HG03521 (cell line): ENCODE measurements at regions not wholly inside any gene's neighbourhood (a gene's known extent, or its start where the extent isn't known, plus 50 kb on each side); places are given as distances from the start of the nearest gene placed in this dataset.
"Not testable (repeated sequence)": the region's sequence is repeated elsewhere in the genome, so short reads cannot be mapped to it uniquely, and the experiment has no call there.

Experiments used
- ATAC-seq: cut with Tn5 transposase; IDR thresholded peaks from one replicate; pipeline ENCODE4 v1.9.1; 2021; ENCODE audit warnings: mild to moderate bottlenecking, moderate library complexity; ENCODE audit not compliant: unreplicated experiment

- ATAC-seq, result no peak
Observed at GRCh38 chr4:45502471-45502870, 621.4 kb downstream of the GABRG1 start.

- no peak for ATAC-seq
Observed at GRCh38 chr4:45484740-45485139, 639.1 kb downstream of the GABRG1 start.

- ATAC-seq, result no peak
Observed at GRCh38 chr4:45482346-45482745, 641.5 kb downstream of the GABRG1 start.

DNA sequence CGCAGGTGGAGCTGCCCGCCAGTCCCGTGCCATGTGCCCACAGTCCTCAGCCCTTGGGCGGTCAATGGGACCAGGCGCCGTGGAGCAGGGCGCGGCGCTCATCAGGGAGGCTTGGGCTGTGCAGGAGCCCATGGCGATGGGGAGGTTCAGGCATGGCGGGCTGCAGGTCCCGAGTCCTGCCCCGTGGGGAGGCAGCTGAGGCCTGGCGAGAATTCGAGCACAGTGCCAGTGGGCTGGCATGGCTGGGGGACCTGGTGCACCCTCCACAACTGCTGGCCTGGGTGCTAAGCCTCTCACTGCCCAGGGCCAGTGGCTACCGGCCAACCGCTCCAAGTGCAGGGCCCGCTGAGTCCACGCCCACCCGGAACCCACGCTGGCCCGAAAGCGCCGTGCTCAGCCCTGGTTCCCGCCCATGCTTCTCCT, 646.5 kb downstream of the GABRG1 start:
- ATAC-seq, result no peak

DNA sequence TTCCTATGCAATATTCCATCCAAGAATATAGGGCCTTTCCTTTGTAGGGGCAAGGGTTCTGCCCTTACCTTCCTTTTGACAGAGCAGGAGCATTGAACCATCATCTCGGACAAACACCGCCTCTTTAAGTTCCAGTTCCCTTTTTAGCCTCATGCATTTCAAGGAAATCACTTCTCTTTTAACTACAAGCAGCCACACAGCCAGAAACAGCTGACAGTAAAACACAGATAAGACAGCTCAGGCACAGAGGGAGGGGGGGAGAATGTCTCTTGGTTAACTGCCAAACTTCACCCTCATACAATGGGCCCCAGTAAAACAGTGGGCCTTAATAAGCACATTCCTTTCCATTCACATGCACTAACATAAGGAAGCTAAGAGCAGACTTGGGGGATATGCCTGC, 648.3 kb downstream of the GABRG1 start:
- ATAC-seq, result no peak

DNA sequence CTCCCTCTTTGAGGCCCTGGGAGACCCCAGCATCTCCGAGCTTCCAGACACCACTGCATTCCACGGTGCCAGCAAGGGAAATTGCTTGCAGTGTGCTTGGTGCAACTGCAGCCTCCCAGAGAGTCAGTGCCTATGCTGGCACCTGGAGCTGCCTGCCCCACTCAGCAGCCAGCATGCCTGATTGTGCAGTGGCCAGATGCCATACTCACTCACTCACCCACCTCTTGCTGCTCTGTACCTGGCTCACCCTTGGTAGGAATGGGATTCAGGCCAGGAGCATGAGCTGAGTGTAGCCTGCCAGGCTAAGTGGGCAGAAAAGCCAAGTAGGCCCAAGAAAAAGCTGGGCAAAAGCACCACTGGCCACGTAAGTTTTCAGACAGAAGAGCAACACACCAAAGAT, 651.4 kb downstream of the GABRG1 start:
- ATAC-seq, result no peak

- ATAC-seq, result no peak
Observed at GRCh38 chr4:45471335-45471734, 652.5 kb downstream of the GABRG1 start.

DNA sequence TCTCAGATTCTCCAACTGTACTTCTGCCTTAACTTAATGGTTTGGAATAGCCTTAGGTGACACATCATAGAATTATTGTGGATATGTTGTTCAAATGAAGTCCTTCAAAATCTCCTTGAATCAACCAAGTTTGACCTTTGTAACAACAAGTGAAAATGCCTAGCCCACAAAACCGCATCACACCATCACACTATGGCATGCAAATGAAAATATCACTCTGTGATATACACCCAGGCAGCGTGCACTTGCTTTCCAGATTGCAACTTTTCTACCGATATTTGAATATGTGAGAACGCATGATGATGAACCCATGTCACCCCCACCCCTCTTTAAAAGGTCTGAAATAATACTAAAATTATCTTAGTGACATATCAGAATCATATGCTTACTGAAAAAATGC, 656.7 kb downstream of the GABRG1 start:
- no peak for ATAC-seq

GRCh38 chr4:45460157-45460556, 663.7 kb downstream of the GABRG1 start:
- not testable (repeated sequence) for ATAC-seq

DNA sequence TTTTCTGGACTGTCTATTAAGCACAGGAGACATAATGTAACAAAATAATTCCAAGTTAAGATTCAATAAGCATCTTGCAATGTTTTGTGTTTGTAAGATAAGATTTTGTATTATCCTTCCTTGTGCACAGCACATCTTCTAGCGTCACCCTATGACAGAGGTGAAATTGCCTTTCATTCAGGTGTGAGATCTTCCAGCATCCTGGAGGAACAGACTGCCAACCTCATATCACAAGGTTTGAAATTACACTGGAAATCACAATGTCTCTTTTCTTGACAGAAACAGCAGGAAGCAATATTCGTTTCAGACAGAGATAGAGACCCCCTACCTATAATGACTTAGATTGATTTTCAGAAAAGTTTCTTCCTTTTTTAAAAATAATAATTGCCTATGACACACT, 668.6 kb downstream of the GABRG1 start:
- no peak for ATAC-seq

GRCh38 chr4:45453258-45453853, 670.5 kb downstream of the GABRG1 start:
- ATAC-seq, result no peak

DNA sequence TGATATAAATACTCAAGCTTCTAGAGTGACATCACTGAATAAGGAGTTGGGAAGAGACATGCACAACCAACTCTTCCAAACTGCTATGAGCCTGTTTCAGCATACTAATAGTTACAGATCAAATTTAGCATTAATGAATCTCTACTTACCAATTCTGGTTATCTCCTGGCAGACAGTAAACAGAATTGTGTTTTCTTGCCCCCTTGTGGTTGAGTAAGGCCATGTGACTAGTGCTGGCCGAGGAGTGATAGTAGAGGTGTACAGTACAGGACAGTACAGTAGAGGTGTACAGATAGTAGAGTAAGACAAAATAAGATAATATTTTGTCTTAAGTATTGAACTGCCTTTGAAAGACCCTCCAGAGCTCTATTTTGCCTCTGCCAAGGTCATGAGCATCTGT, 681.4 kb downstream of the GABRG1 start:
- no peak for ATAC-seq

DNA sequence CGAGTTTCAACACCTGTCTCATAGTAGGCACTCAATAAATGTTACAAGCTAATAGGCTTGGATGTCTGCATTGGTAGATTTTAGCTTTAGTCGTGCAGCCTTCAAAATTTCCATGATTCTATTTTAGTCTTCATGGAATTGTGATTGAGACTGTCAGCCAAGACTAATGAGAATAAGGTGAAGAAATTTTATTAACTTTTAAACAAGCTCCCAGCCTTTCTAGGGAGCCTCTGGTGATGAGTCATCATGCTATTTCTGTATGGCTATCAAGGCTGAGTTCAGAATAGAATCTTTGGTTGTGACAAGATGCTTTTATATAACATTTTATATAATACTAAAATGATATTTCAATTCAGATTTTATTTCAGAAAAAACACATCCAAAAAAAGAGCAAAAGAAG, 685.8 kb downstream of the GABRG1 start:
- no peak for ATAC-seq

DNA sequence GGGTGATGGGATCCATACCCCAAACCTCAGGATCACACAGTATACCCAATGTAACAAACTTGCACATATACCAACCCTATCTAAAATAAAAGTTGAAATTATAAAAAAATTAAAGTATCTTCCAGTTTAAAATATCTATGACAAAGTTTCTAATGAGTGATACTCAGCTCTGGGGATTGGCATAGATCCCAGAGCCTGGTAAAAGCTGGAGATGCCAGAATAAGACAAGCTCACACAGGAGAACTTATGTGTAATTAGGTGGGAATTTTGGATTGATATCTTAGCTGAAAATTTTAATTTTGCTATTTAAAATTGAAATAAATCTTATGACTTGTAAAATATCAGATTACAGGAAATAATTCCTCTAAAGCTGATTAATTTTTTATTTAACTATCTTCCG, 686.5 kb downstream of the GABRG1 start:
- no peak for ATAC-seq

- ATAC-seq, result no peak
Observed at GRCh38 chr4:45425135-45425534, 698.7 kb downstream of the GABRG1 start.

- ATAC-seq, result no peak
Observed at GRCh38 chr4:45423896-45424295, 697.5 kb upstream of the GNPDA2 start.

DNA sequence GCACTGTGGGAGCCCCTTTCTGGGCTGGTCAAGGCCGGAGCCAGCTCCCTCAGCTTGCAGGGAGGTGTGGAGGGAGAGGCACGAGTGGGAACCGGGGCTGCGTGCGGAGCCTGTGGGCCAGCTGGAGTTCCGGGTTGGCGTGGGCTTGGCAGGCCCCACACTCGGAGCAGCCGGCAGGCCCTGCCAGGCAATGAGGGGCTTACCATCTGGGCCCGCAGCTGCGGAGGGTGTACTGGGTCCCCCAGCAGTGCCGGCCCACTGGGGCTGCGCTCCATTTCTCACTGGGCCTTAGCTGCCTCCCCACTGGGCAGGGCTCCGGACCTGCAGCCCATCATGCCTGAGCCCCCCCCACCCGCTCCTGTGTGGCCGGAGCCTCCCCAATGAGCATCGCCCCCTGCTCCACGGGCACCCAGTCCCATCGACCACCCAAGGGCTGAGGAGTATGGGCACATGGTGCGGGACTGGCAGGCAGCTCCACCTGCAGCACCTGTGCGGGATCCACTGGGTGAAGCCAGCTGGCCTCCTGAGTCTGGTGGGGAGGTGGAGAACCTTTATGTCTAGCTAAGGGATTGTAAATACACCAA, 693.8 kb upstream of the GNPDA2 start:
- ATAC-seq, result not testable (repeated sequence)

DNA sequence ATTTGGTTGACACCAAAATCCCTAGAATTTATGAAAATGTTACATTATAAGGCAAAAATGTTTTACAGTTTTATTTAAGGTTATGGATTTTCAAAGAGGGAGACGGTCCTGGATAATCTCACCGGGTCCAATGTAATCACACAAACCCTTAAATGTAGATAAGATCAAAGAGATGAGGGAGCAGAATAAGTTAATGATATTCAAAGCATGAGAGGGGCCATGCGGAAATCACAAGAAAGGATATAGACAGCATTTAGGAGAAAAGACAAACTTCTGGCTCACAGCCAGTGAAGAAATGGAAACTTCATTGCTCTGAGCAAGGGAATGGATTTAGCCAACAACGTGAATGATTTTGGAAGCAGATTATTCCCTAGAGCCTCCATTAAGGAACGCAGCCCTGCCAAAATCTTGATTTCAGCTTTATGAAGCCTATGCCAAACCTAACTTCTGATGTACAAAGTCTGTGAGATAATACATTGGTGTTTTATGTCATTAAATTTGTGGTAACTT, 684.4 kb upstream of the GNPDA2 start:
- no peak for ATAC-seq

DNA sequence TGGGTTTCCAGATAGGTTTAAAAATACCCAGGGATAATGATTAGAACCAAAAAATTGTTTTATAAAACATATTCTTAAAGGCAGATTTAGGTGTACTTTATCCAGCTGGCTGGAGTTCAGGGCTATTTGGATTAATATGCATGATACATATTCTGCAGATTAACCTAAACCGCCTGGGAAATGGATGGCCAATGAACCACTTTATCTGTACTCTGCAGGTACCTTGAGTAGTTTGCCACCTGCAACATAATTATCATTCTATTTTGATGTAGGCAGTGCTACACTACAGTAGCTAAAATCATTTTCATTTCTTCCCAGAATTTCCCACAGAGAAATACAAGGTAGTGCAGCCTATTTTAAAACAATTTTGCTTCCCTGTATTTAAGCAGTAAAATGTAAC, 683.2 kb upstream of the GNPDA2 start:
- ATAC-seq, result no peak

GRCh38 chr4:45408996-45409395, 682.6 kb upstream of the GNPDA2 start:
- ATAC-seq, result no peak

- ATAC-seq, result no peak
Observed at GRCh38 chr4:45399116-45399515, 672.8 kb upstream of the GNPDA2 start.

GRCh38 chr4:45385306-45385705, 659.0 kb upstream of the GNPDA2 start:
- no peak for ATAC-seq

GRCh38 chr4:45370408-45370807, 644.1 kb upstream of the GNPDA2 start:
- ATAC-seq, result no peak
